Stimulated activated CD4-positive, alpha-beta T cell treated with anti-CD3 and anti-CD28 coated beads, Interleukin-1b, Interleukin-23, amount 100 ng/mL, for 48 hours (primary cell): ENCODE measurements at regions not wholly inside any gene's neighbourhood (a gene's known extent, or its start where the extent isn't known, plus 50 kb on each side); places are given as distances from the start of the nearest gene placed in this dataset.

Experiments used
- DNase-seq: peaks from one replicate; pipeline ENCODE4 v3.0.0-alpha.2; 2020

DNA sequence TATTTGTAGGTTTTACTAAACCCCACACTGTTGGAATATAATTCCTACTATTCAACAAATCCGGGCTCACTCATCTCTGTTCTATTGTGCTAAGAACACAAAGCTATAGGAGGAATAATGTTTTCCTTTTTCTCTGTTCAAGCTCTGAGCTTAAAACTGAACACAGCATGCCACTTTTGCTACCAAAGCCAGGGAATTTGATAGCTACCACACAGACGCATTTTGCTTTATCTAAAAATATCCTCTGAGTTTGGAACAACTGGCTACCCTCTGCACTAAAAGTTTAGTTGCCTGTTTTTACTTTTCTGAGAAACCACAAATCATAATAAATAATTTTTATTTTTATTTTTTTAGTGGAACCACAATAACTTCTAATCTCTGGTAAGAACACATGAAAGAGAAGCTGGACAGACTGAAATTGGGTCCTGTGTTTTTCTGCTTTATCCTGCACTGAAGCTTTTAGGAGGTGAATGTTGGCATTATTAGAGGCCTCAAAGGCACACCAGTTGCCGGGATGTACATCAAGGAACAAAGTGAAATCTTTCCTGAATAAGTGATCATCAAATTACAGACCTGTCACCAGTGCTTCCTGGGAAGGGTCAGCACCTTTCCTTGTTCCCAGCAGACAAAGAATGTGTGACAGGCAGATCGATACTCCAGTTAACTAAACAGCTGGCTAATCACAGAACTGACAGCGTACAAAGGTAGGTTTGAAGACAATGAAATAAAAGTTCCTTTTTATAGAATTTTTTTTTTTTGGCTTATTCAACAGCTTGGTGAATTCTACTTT, 523.2 kb upstream of the TENM4 start:
- no peak for DNase-seq

DNA sequence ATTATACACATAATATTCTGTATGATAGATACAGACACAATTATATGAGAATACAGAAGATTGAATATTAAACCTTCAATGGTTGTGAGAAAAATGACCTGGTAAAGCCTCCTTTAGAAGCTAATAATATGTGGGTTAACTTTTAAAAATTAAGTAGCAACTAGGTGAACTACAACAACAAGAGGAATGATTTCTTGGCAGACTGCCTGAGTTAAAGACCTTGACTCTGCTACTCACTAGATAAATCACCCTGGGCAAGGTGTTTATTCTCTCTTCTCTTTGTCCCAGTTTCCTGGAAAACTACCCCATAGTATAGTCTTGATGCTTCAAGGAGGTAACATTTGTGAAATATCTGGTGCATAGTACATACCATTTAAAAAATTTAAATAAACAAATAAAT, 519.6 kb upstream of the TENM4 start:
- no peak for DNase-seq

DNA sequence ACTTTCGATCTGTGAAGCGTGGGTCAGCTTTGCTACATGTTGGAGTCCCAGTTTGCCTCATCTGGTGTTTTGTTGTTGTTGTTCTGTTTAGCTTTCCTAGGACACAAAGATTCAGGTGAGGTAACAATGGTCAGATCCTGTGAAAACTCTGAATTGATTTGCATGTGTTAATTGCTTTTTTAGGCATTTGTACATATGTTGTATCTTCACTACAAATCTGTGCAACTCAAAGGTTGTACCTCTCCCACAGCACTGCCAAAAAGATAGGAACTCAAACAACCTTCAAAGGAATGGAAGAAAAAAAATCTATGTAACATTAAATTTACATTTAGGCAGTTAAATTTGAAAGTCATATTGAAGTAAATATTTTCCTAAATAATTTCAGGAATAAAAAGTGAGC, 518.5 kb upstream of the TENM4 start:
- DNase-seq = no peak

DNA sequence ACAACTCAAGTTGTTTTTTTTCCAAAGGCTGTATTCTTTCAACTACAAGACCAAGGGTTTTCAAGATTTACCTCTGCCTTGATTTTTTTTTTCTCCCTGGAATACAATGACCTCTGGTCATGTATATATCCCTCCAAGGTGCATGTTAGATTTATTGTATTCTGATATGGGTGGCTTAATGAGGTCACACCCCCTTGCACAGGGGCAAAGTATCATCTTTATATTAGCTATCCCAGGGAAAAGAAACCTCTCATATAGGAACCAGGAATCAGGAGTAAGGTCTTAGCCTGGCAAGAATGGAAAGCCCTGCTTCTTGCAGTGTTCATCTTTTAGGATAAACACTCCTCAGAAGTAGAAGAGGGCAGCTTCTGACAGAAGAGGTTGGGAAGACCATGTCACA, 516.9 kb upstream of the TENM4 start:
- DNase-seq = no peak

DNA sequence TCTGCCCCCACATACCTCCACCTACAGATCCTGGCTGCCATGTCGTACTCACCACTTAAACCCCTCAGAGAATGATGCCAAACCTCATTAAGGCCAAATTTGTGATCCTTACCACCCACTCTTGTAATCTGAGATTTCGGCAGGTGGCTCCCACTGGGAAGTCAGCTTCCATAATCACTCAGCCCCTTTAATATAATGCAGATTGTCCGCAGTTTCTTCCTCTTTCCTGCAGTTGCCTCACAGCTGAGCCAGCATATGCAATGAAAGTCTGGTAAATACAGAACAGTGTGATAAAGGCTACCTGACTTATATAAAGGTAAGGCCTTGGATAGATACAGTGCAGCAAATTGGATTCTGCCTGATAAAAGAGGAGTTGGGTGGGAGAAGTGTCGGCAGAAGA, 515.2 kb upstream of the TENM4 start:
- no peak for DNase-seq

DNA sequence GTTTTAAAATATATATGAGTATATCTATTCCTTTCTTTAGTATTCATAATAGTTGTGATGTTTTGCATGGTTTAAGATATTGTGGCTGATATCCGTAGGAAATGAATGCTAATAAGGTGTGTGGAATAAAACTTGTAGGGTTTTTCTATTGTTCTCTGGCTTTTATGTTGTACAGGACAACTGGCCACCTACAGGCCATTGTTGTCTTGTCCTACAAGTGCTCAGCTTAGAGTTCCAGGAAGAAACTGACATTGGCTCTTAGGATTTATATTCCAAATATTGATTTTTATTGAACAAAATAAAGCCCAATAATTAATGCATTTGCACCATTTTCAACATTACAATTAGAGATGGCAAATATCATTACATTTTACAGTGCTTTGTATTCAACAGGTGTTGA, 512.8 kb upstream of the TENM4 start:
- DNase-seq = no peak

DNA sequence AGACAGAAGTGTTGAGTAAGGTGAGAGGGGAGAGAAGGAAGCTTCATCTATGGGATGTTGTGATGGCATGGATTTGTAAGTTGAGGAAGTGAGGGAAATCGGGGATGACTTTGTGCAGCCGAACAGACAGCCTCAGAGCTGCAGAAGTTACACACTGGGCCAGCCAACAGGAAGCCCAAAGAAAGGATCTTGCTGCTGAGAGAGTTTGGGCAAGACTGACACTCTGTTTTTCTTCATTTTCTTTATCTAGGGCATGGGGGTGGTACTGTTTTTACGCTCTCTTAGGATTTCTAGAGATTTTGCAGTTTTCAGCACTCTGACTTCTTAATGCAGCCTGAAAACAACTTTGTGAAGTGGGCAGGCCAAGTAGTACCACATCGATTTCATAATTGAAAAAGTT, 509.9 kb upstream of the TENM4 start:
- no peak for DNase-seq

DNA sequence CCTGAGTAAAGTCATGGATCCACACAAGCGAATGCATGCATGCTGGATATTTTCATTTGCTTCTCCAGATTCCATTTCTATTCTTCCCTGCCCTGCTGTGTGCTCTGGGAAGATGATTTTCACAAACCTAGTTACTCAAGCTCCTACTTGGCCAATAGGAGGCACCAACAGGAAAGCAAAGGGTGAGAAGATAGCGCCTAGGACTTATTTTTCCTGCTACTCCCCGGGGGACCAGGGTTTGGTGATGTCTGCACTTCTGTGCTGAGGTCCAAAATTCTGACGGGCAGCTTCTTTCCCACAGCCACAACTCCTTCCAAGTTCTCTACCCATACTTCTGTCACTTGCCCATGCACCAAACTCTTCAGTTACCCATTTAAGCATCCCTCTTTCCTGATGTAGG, 509.3 kb upstream of the TENM4 start:
- no peak for DNase-seq

DNA sequence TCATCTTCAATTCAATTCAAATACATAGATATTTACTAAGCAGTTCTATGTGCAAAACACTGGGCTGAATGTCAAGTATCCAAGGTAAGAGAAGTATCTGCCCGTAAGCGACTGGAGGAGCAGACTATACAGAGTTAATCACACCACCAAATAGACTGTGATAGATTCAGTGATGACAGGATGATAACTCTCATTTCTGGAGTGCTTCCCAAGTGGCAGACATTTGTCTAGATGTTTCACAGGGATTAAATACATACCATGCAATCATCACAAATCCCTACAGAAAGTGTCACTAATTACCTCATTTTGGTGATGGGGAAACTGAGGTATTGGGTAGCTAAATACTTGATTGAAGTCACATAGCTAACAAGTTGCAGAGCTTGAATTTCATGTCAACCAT, 508.7 kb upstream of the TENM4 start:
- no peak for DNase-seq

DNA sequence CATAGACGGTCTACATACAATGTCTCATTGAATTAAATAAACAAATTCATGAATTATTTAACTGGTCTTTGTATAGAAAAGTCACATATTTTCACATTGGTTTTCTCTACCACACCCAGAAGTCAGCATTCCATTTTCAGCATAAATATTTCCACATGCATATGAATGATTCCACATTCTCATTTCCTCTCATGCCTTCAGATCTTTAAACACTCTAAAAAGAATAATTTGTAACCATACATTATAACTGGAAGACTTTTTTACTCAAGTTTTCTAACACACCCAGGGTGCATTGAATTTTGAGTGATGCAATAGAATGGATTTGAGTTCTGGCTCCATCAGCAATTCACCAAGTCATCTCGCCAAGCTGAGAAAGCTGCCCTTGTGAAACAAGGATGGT, 501.8 kb upstream of the TENM4 start:
- no peak for DNase-seq

DNA sequence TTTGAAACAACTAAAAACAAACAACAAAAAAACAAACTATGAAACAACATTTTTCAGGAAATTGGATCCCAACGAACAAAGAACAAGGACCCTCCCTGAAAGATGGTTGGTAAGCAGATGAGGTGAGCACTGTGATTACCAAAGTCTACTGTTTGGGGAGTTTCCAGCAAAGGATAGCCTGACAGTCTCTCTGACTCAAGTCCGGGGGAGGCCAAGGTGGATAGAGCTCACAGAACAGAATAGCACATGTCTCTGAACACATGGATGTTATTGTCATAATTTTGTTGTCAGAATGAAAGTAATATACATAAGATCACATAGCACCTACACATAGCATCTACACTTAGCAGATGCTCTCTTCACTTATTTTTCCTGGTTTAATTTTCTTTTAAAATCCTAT, 501.3 kb upstream of the TENM4 start:
- DNase-seq = no peak

DNA sequence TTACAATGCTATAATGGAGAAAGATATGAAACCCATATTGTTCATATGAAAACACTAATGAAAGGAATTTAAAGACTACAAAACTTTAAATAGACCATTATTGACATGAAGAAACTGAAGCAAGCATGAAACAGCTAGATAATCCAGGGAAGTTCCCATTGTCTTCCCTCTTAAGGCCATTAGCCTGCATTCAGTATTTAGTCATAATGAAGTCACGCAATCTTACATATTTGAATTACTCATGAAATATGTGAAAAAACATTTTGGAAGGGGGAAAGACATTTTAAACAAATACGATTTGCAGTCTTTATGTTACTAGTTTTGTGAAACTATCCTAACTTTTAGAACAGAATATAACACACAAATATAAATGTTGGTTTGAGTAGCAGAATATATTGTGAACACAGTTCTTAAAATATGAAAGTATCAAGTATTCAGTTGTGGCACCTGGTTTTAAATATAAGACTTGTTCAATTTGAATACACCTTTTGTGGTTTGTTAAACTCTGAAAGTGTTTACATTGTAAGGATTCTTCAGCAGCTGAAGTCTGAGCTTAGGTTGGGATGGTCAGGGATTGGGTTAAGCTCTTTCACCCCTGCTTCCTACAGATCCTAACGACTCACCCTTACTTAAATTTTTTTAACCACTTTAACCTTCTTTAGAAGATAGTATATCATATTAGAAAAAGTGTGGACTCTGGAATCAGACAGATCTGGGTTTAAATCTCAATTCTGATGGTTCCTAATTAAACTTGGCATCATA, 500.3 kb upstream of the TENM4 start:
- DNase-seq = no peak

DNA sequence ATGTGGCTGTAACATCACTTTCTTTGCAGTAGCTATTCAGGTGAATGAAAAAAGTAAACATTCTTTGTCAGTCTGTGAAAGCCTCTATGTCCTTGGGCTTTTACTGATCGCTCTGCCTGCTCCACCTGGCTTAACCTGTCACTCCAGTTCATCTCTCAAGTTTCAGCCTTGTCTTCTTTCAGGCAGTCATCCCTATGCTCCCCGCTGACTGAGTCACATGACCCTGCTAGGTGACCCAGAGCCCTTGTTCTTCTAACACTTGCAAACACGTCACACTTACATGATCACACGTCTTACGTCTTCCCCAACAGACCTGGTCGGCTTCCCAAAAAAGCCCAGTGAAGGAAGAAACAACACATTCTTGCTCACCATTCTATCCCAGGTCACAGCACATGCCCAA, 499.3 kb upstream of the TENM4 start:
- no peak for DNase-seq

DNA sequence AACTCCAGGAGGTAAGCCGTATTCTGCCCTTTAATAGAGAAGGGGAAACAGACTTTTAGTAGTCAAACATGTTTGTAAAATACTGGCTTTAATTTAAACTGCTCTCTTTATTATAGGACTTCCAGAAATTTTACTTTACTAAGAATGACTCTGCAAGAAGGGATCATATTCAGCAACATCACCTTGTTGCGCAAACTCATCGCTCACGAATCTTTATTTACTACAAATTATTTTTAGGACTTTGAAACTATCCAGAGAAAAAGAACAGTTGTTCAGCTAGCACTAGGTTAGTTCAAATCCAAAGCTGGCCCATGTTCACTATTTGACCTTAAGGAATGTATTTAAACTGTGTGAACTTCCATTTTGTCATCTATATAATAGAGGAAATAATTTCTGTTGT, 498.3 kb upstream of the TENM4 start:
- no peak for DNase-seq

DNA sequence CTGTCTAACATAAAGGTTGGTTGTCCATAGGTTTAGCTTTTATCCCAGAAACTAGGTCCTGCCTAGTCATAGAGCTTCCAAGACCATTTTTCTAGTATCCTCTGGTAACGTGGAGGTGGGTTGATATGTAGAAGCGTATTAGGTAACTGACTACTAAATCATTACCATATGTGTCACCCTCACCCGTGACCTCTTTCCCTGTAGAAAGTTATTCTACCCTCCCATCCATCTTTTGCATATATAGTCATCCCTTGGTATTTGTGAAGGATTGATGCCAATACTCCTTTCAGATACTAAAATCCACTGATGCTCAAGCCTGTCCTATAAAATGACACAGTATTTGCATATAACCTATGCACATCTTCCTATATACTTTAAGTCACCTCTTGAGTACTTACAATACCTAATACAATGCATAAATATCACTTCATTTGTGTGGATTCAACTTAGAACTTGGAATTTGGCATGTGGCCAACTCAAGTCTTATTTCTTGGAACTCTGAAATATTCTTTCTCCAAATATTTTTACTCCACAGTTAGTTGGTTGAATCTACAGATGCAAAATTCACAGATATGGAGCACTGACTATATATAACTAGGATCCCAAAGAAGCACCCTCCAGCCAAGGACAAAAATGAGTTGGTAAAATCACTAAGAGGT, 497.0 kb upstream of the TENM4 start:
- DNase-seq = no peak

DNA sequence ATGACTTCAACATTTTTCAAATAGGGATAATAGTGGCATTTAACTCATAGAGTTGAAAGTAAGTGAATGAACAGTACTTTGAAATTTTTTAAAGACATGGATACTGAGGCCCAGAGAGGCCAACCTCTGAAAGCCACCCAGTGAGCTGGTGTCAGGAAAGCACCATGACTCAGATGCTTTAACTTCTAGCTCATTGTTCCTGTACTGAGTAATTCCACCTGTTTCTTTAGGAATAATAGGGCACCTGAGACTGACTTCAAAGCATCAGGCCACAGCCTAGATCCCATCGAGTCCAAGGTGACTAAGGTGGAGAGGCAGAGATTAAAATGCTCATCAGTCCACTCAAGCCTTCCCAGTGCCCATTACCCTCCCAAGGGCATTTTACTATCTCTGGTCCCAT, 491.8 kb upstream of the TENM4 start:
- DNase-seq = no peak

DNA sequence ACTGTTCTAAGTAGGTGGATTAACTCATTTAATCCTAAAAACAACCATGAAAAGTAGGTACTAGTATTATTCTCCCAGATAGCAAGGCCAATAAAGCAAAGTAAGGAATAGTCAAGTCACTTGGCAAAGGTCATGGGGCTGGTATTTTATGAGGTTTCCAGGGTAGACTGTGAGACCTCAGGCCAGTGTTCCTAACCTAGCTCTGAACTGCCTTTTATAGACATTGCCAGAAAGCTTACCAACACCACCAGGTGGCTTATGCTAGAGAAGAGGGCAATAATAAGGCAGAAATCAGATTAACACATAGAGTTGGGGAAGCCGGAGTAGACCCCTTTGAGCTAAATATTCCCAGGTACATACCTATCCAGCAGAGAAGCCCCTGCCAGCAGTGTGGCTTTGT, 490.9 kb upstream of the TENM4 start:
- no peak for DNase-seq

DNA sequence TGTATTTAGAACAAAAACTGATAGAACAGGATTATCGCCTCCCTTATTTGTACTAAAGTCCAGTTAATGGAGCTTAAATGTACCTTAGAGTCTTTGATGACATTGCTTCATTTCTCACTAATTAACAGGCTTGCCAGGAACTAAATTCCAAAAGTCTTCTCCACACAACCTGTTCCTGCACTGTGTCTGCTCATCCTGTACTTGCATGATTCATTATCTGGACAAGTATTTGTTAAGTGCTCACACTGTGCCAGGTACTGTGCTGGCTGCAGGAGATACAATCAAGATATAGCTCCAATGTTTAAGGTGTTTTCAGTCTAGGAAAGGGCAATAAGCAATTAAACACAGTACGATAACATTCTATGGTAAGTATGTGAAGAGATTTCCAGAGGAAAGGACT, 485.9 kb upstream of the TENM4 start:
- DNase-seq = no peak

DNA sequence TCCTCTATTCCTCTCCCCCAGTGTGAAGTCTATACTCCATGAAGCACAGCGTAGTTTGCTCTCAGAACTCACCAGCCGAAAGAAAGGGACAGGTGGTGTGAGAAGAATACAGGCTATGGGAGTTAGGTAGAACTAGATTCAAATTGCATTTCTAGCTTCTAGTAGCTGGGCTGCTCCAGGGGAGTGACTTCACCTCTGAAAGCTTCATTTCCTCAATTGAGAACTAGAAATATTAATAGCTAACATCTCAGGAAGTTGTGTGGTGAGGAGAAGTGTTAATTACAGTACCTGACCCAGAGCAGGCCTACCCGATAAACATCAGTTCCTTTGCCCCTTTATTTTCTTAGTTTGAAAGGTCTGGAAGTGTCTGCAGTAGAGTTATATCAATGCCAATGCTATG, 484.7 kb upstream of the TENM4 start:
- DNase-seq = no peak

DNA sequence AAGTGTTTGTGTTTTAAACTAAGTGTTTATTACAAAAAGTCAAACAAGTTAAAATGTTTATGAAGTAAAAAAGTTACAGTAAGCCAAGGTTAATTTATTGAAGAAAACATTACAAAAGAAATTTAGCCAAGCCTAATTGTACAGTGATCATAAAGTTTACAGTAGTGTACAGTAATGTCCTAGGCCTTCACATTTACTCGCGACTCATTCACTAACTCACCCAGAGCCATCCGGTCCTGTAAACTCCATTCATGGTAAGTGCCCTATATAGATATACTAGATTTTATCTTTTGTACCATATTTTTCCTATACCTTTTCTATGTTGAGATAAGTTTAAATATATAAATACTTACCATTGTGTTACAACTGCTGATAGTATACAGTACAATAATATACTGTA, 481.8 kb upstream of the TENM4 start:
- DNase-seq = no peak

DNA sequence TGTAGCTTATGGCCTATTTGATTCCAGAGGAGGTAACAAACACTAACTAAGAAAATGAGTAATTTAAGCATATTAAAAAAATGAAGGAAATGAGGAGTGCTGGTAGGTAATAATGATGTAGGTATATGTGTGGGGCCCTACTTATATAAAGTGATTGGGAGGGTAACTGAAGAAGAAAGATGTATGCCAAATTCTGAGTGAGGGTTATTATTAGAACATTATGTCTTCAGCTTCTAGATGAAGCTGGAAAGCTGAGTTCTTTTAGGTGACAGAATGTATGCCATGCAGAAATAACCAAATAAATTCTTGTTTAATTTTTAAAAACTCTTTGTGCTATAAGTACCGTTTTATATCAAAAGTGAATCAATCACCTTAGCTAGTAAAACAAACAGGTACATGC, 479.6 kb upstream of the TENM4 start:
- no peak for DNase-seq

DNA sequence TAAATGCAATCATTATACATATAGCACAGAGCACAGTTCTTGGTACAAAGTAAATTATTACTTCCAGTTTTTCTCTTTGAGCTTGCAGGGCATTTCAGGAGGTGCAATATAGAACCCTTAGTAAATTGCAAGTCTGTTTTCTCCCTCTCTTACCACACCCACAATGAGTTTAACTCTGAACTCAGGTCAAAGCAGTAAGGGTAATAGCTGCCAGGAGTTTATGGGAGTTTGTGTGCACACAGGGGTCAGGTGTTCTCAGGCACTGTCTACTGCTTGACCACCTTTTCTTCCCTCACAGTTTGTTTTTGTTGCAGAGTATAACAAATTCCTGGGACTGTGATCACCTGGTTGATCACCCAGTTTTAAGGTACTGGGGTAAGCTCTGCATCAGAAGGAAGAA, 478.5 kb upstream of the TENM4 start:
- no peak for DNase-seq

DNA sequence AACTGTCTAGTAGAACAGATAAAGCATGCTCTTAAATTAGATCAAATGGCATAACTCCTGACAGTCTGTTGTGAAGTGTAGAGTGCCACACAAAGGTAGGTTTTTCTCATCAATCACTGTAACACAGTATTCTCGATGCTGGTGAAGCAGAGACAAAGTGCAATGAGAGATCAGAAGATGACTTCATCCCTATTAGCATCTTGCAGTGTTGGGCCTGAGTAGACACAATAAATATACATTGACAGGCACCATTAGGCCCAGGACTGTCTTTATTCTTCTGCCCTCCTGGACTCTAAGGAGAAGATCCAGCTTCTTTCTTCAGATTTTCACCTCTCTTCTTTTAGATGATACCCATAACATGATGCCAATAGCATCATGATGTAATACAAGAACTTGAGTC, 478.0 kb upstream of the TENM4 start:
- DNase-seq = no peak

DNA sequence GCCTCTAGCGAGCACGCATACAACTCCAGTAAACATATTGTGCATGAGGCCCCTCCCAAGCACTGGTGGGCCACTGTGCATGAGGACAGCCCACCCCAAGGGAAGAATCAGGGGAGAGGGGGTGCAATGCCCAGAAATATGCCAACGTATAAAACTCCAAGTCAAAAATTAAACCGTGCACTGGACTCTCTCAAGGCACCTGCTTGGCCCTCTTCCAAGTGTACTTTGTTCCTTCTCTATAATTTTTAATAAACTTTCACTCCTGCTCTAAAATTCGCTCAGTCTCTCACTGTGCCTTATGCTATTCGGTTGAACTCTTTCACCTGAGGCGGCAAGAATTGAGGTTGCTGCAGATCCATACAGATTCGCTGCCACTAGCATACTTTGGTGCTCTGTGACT, 465.3 kb upstream of the TENM4 start:
- no peak for DNase-seq
